NT2/D1 (cell line): ENCODE measurements at regions not wholly inside any gene's neighbourhood (a gene's known extent, or its start where the extent isn't known, plus 50 kb on each side); places are given as distances from the start of the nearest gene placed in this dataset.

ENCODE experiments used
- DNase-seq: peaks from one replicate; pipeline ENCODE4 v3.0.0-alpha.2; 2011; ENCODE audit warnings: low read depth, low spot score
- H3K27me3 ChIP-seq: 2 replicates; pipeline ENCODE4 v1.6.0; 2011; ENCODE audit warnings: mild to moderate bottlenecking; ENCODE audit not compliant: insufficient read length, insufficient read depth
- H3K36me3 ChIP-seq: 2 replicates; pipeline ENCODE4 v1.6.1; 2011; ENCODE audit warnings: mild to moderate bottlenecking, low read length, mixed read lengths; ENCODE audit not compliant: insufficient read depth, insufficient read length
- H3K4me1 ChIP-seq: 2 replicates; pipeline ENCODE4 v1.5.1; 2011; ENCODE audit not compliant: insufficient read depth, insufficient read length
- H3K4me3 ChIP-seq: 2 replicates; pipeline ENCODE4 v1.5.1; 2011; ENCODE audit warnings: low read depth; ENCODE audit not compliant: insufficient read length
- H3K9ac ChIP-seq: 2 replicates; pipeline ENCODE4 v1.6.0; 2011; ENCODE audit warnings: low read depth; ENCODE audit not compliant: insufficient read length
- H3K9me3 ChIP-seq: 2 replicates; pipeline ENCODE4 v1.5.1; 2011; ENCODE audit warnings: mild to moderate bottlenecking, low read length; ENCODE audit not compliant: insufficient read depth
- SUZ12 ChIP-seq: IDR thresholded peaks from 2 replicates; pipeline ENCODE4 v1.6.1; 2011; ENCODE audit not compliant: insufficient read length, insufficient read depth; ENCODE audit errors: extremely low read depth
- YY1 ChIP-seq: IDR thresholded peaks from 2 replicates; pipeline ENCODE4 v1.6.1; 2011; ENCODE audit not compliant: insufficient read length, insufficient read depth
- ZNF274 ChIP-seq: IDR thresholded peaks from 2 replicates; pipeline ENCODE4 v1.6.1; 2011; ENCODE audit warnings: mild to moderate bottlenecking, low read depth, low read length

GRCh38 chr14:62053188-62053587, 291.0 kb downstream of the SNAPC1 start:
- TF ChIP-seq SUZ12 (no peak), ZNF274 (no peak), YY1 (no peak)
- Histone ChIP-seq H3K9ac (no peak overlapping the region), H3K4me1 (no peaks in the 10 kb centered on the region), H3K36me3 (no peaks in the 10 kb centered on the region), H3K27me3 (no peaks in the 10 kb centered on the region), H3K4me3 (no peak overlapping the region), H3K9me3 (peaks cover 13% of the 10 kb centered on the region; the same call in 1 of the 2 replicates)
- no peak for DNase-seq

- no peaks in the 10 kb centered on the region for H3K4me1 ChIP-seq
- TF ChIP-seq YY1 (no peak), SUZ12 (no peak), ZNF274 (no peak)
- H3K27me3 ChIP-seq, result no peaks in the 10 kb centered on the region
- no peak overlapping the region for H3K9ac ChIP-seq
- no peak overlapping the region for H3K4me3 ChIP-seq
- no peaks in the 10 kb centered on the region for H3K36me3 ChIP-seq
- 0 out of 2 replicates have a peak, but pooled peaks cover under 1% of the 10 kb centered on the region for H3K9me3 ChIP-seq
- no peak for DNase-seq
These were observed 294.6 kb downstream of the SNAPC1 start for GRCh38 chr14:62056789-62057188.

GRCh38 chr14:62062645-62063044, 300.4 kb downstream of the SNAPC1 start:
- Histone ChIP-seq H3K9me3 (no peaks in the 10 kb centered on the region), H3K27me3 (no peaks in the 10 kb centered on the region), H3K4me1 (no peaks in the 10 kb centered on the region), H3K9ac (no peak overlapping the region), H3K36me3 (no peaks in the 10 kb centered on the region), H3K4me3 (no peak overlapping the region)
- no peak for DNase-seq
- no peak for TF ChIP-seq SUZ12
- TF ChIP-seq YY1, result no peak
- TF ChIP-seq ZNF274, result no peak

GRCh38 chr14:62064751-62065323, 302.6 kb downstream of the SNAPC1 start:
- Histone ChIP-seq H3K36me3 (no peaks in the 10 kb centered on the region), H3K9me3 (no peaks in the 10 kb centered on the region), H3K27me3 (no peaks in the 10 kb centered on the region), H3K4me3 (no peak overlapping the region), H3K9ac (no peak overlapping the region), H3K4me1 (no peaks in the 10 kb centered on the region)
- TF ChIP-seq YY1 (no peak), ZNF274 (no peak), SUZ12 (no peak)
- DNase-seq, result no peak

- H3K36me3 ChIP-seq, result no peaks in the 10 kb centered on the region
- DNase-seq, result no peak
- no peaks in the 10 kb centered on the region for H3K4me1 ChIP-seq
- H3K4me3 ChIP-seq, result no peak overlapping the region
- no peaks in the 10 kb centered on the region for H3K27me3 ChIP-seq
- no peak overlapping the region for H3K9ac ChIP-seq
- TF ChIP-seq SUZ12 (no peak), YY1 (no peak), ZNF274 (no peak)
- H3K9me3 ChIP-seq, result no peaks in the 10 kb centered on the region
These were observed 304.1 kb downstream of the SNAPC1 start for GRCh38 chr14:62066304-62066703.

- H3K4me1 ChIP-seq, result no peaks in the 10 kb centered on the region
- no peak for TF ChIP-seq ZNF274
- no peak for TF ChIP-seq SUZ12
- TF ChIP-seq YY1, result no peak
- no peaks in the 10 kb centered on the region for H3K27me3 ChIP-seq
- no peaks in the 10 kb centered on the region for H3K36me3 ChIP-seq
- no peak for DNase-seq
- H3K9me3 ChIP-seq, result no peaks in the 10 kb centered on the region
- H3K9ac ChIP-seq, result no peak overlapping the region
- no peak overlapping the region for H3K4me3 ChIP-seq
These were observed 308.8 kb downstream of the SNAPC1 start for GRCh38 chr14:62071039-62071438.

- Histone ChIP-seq H3K4me1 (no peaks in the 10 kb centered on the region), H3K27me3 (no peaks in the 10 kb centered on the region), H3K9ac (no peak overlapping the region), H3K36me3 (no peaks in the 10 kb centered on the region), H3K9me3 (no peaks in the 10 kb centered on the region), H3K4me3 (no peak overlapping the region)
- DNase-seq, result no peak
- no peak for TF ChIP-seq YY1
- no peak for TF ChIP-seq ZNF274
- no peak for TF ChIP-seq SUZ12
These were observed 314.1 kb downstream of the SNAPC1 start for GRCh38 chr14:62076368-62076767.
